WTC11 (cell line): ENCODE measurements at regions not wholly inside any gene's neighbourhood (a gene's known extent, or its start where the extent isn't known, plus 50 kb on each side); places are given as distances from the start of the nearest gene placed in this dataset.

Source experiments
- ATAC-seq: fragments of 200-7000 bp; cut with Tn5 transposase; 2 replicates; pipeline ENCODE4 v1.10.0; 2021; ENCODE audit warnings: mild to moderate bottlenecking, moderate library complexity
- CTCF ChIA-PET: fragments of 300-600 bp; sonication (Branson Sonifier 250); formaldehyde crosslinking; loops from one replicate; lab custom pipeline; 2021; ENCODE audit warnings: antibody characterized with exemption; lab: Charles Lee
- POLR2A ChIA-PET: fragments of 350-600 bp; sonication (Branson Sonifier 250); formaldehyde crosslinking; loops from one replicate; lab custom pipeline; 2021; ENCODE audit warnings: antibody characterized with exemption; lab: Charles Lee
- DNase-seq: peaks from one replicate; pipeline ENCODE4 v3.0.0; 2021; ENCODE audit warnings: low spot score
- H3K27ac Mint-ChIP-seq: 2 replicates; pipeline ENCODE4 v1.8.0; 2021; ENCODE audit warnings: mixed read lengths
- H3K27me3 Mint-ChIP-seq: 2 replicates; pipeline ENCODE4 v1.8.0; 2021; ENCODE audit warnings: low read depth, mild to moderate bottlenecking, moderate library complexity, mixed read lengths
- H3K36me3 Mint-ChIP-seq: 2 replicates; pipeline ENCODE4 v1.8.0; 2021; ENCODE audit warnings: mixed read lengths
- H3K4me1 Mint-ChIP-seq: 2 replicates; pipeline ENCODE4 v1.8.0; 2022; ENCODE audit warnings: mixed read lengths
- H3K4me3 Mint-ChIP-seq: 2 replicates; pipeline ENCODE4 v1.8.0; 2021; ENCODE audit warnings: mild to moderate bottlenecking, moderate library complexity, mixed read lengths
- H3K9me3 Mint-ChIP-seq: 2 replicates; pipeline ENCODE4 v1.8.0; 2021; ENCODE audit warnings: mixed read lengths
- ATF1 ChIP-seq: sonication (generic); formaldehyde crosslinking; IDR thresholded peaks from 2 replicates; pipeline ENCODE4 v1.8.1; 2023; ENCODE audit warnings: mild to moderate bottlenecking, moderate library complexity, missing genetic modification reagents
- ERG ChIP-seq: fragments of 250-450 bp; sonication (Bioruptor Pico); IDR thresholded peaks from 2 replicates; pipeline ENCODE4 v1.8.0; 2021; ENCODE audit warnings: mild to moderate bottlenecking
- FOXK1 ChIP-seq: sonication (generic); formaldehyde crosslinking; IDR thresholded peaks from 2 replicates; pipeline ENCODE4 v1.8.0; 2022; ENCODE audit warnings: mild to moderate bottlenecking, moderate library complexity, missing genetic modification reagents
- FOXP1 ChIP-seq: sonication (generic); formaldehyde crosslinking; IDR thresholded peaks from 2 replicates; pipeline ENCODE4 v1.8.0; 2022; ENCODE audit warnings: missing genetic modification reagents, mild to moderate bottlenecking, moderate library complexity, borderline replicate concordance
- GTF2I ChIP-seq: fragments of 250-450 bp; sonication (Bioruptor Pico); conservative IDR thresholded peaks from 2 replicates; pipeline ENCODE4 v1.4.0; 2021; ENCODE audit warnings: mild to moderate bottlenecking
- HMGA2 ChIP-seq: fragments of 250-450 bp; sonication (Bioruptor Pico); IDR thresholded peaks from 2 replicates; pipeline ENCODE4 v1.4.0; 2021; ENCODE audit warnings: mild to moderate bottlenecking, moderate library complexity
- MLX ChIP-seq: sonication (generic); formaldehyde crosslinking; IDR thresholded peaks from 2 replicates; pipeline ENCODE4 v1.8.1; 2023; ENCODE audit warnings: mild to moderate bottlenecking, missing genetic modification reagents, moderate library complexity
- NFYB ChIP-seq: sonication (generic); formaldehyde crosslinking; conservative IDR thresholded peaks from 2 replicates; pipeline ENCODE4 v1.8.0; 2022; ENCODE audit warnings: low read depth, missing genetic modification reagents
- SMAD4 ChIP-seq: sonication (generic); formaldehyde crosslinking; IDR thresholded peaks from 2 replicates; pipeline ENCODE4 v1.8.0; 2022; ENCODE audit warnings: mild to moderate bottlenecking, missing genetic modification reagents
- TEAD4 ChIP-seq: sonication (generic); formaldehyde crosslinking; IDR thresholded peaks from 2 replicates; pipeline ENCODE4 v1.8.0; 2022; ENCODE audit warnings: mild to moderate bottlenecking, missing genetic modification reagents
- ZBTB21 ChIP-seq: sonication (generic); formaldehyde crosslinking; IDR thresholded peaks from 2 replicates; pipeline ENCODE4 v1.8.1; 2023; ENCODE audit warnings: mild to moderate bottlenecking, missing genetic modification reagents, borderline replicate concordance
- ZNF138 ChIP-seq: sonication (generic); formaldehyde crosslinking; conservative IDR thresholded peaks from 2 replicates; pipeline ENCODE4 v1.8.1; 2022; ENCODE audit warnings: mild to moderate bottlenecking, moderate library complexity, missing genetic modification reagents
- ZNF396 ChIP-seq: fragments of 250-450 bp; sonication (Bioruptor Pico); IDR thresholded peaks from 2 replicates; pipeline ENCODE4 v1.8.0; 2021; ENCODE audit warnings: mild to moderate bottlenecking, moderate library complexity, borderline replicate concordance
- ZNF423 ChIP-seq: fragments of 250-450 bp; sonication (Bioruptor Pico); IDR thresholded peaks from 2 replicates; pipeline ENCODE4 v2.1.2; 2022; ENCODE audit warnings: mild to moderate bottlenecking, moderate library complexity
- ZNF425 ChIP-seq: fragments of 250-450 bp; sonication (Bioruptor Pico); conservative IDR thresholded peaks from 2 replicates; pipeline ENCODE4 v1.9.0; 2021; ENCODE audit warnings: mild to moderate bottlenecking
- TF ChIP-seq, protein P1 (sequence below): sonication (generic); formaldehyde crosslinking; IDR thresholded peaks from 2 replicates; pipeline ENCODE4 v1.8.1; 2023; ENCODE audit warnings: mild to moderate bottlenecking, missing genetic modification reagents, moderate library complexity
- TF ChIP-seq, protein P2 (sequence below): sonication (generic); formaldehyde crosslinking; IDR thresholded peaks from 2 replicates; pipeline ENCODE4 v1.8.1; 2023; ENCODE audit warnings: mild to moderate bottlenecking, moderate library complexity, missing genetic modification reagents
- TF ChIP-seq, protein P3 (sequence below): sonication (generic); formaldehyde crosslinking; IDR thresholded peaks from 2 replicates; pipeline ENCODE4 v1.8.0; 2023; ENCODE audit warnings: missing genetic modification reagents
- TF ChIP-seq, protein P4 (sequence below): fragments of 250-450 bp; sonication (Bioruptor Pico); IDR thresholded peaks from 2 replicates; pipeline ENCODE4 v1.9.0; 2021; ENCODE audit warnings: mild to moderate bottlenecking
- TF ChIP-seq, protein P5 (sequence below): sonication (generic); formaldehyde crosslinking; conservative IDR thresholded peaks from 2 replicates; pipeline ENCODE4 v1.8.1; 2023; ENCODE audit warnings: mild to moderate bottlenecking, low read depth, missing genetic modification reagents, moderate library complexity
- TF ChIP-seq, protein P6 (sequence below): sonication (generic); formaldehyde crosslinking; conservative IDR thresholded peaks from 2 replicates; pipeline ENCODE4 v1.8.1; 2022; ENCODE audit warnings: mild to moderate bottlenecking, missing genetic modification reagents

- TF ChIP-seq TEAD4 (no peak), HMGA2 (CRISPR knock-in tag) (no peak), ATF1 (no peak), GTF2I (no peak), ZNF425 (CRISPR knock-in tag) (no peak), ERG (CRISPR knock-in tag) (no peak)
- TF ChIP-seq, protein P1, sequence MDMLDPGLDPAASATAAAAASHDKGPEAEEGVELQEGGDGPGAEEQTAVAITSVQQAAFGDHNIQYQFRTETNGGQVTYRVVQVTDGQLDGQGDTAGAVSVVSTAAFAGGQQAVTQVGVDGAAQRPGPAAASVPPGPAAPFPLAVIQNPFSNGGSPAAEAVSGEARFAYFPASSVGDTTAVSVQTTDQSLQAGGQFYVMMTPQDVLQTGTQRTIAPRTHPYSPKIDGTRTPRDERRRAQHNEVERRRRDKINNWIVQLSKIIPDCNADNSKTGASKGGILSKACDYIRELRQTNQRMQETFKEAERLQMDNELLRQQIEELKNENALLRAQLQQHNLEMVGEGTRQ (CRISPR knock-in tag), result no peak
These were observed 80.0 kb downstream of the TMEM30B start (continued) for GRCh38 chr14:61201171-61201570.

GRCh38 chr14:61197416-61197815 lies 83.7 kb downstream of the TMEM30B start:
- Mint-ChIP-seq H3K27ac (no peak overlapping the region), H3K36me3 (no peaks in the 10 kb centered on the region), H3K9me3 (peaks cover 8% of the 10 kb centered on the region), H3K4me3 (no peak overlapping the region), H3K27me3 (no peaks in the 10 kb centered on the region), H3K4me1 (peaks cover 10% of the 10 kb centered on the region)
- ATAC-seq (no peak), DNase-seq (no peak)
- ChIA-PET CTCF (no interaction called here), POLR2A (no interaction called here)
- TF ChIP-seq NFYB (no peak), MLX (CRISPR knock-in tag) (no peak), FOXK1 (CRISPR knock-in tag) (no peak), ZNF423 (no peak)
- TF ChIP-seq, protein P2, sequence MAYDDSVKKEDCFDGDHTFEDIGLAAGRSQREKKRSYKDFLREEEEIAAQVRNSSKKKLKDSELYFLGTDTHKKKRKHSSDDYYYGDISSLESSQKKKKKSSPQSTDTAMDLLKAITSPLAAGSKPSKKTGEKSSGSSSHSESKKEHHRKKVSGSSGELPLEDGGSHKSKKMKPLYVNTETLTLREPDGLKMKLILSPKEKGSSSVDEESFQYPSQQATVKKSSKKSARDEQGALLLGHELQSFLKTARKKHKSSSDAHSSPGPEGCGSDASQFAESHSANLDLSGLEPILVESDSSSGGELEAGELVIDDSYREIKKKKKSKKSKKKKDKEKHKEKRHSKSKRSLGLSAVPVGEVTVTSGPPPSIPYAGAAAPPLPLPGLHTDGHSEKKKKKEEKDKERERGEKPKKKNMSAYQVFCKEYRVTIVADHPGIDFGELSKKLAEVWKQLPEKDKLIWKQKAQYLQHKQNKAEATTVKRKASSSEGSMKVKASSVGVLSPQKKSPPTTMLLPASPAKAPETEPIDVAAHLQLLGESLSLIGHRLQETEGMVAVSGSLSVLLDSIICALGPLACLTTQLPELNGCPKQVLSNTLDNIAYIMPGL (CRISPR knock-in tag), result no peak
- TF ChIP-seq, protein P3, sequence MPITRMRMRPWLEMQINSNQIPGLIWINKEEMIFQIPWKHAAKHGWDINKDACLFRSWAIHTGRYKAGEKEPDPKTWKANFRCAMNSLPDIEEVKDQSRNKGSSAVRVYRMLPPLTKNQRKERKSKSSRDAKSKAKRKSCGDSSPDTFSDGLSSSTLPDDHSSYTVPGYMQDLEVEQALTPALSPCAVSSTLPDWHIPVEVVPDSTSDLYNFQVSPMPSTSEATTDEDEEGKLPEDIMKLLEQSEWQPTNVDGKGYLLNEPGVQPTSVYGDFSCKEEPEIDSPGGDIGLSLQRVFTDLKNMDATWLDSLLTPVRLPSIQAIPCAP (CRISPR knock-in tag), result no peak

GRCh38 chr14:61196792-61197191 lies 84.3 kb downstream of the TMEM30B start:
- CTCF ChIA-PET, result no interaction called here
- no peak overlapping the region for H3K4me3 Mint-ChIP-seq
- no peak for DNase-seq
- peak; percentile 44 for ATAC-seq
- H3K27ac Mint-ChIP-seq, result no peak overlapping the region
- no peaks in the 10 kb centered on the region for H3K36me3 Mint-ChIP-seq
- H3K9me3 Mint-ChIP-seq, result peaks cover 8% of the 10 kb centered on the region
- TF ChIP-seq ZBTB21 (CRISPR knock-in tag) (no peak), FOXP1 (CRISPR knock-in tag) (no peak), SMAD4 (CRISPR knock-in tag) (no peak), ZNF396 (CRISPR knock-in tag) (no peak), ZNF138 (CRISPR knock-in tag) (no peak)
- TF ChIP-seq, protein P4, sequence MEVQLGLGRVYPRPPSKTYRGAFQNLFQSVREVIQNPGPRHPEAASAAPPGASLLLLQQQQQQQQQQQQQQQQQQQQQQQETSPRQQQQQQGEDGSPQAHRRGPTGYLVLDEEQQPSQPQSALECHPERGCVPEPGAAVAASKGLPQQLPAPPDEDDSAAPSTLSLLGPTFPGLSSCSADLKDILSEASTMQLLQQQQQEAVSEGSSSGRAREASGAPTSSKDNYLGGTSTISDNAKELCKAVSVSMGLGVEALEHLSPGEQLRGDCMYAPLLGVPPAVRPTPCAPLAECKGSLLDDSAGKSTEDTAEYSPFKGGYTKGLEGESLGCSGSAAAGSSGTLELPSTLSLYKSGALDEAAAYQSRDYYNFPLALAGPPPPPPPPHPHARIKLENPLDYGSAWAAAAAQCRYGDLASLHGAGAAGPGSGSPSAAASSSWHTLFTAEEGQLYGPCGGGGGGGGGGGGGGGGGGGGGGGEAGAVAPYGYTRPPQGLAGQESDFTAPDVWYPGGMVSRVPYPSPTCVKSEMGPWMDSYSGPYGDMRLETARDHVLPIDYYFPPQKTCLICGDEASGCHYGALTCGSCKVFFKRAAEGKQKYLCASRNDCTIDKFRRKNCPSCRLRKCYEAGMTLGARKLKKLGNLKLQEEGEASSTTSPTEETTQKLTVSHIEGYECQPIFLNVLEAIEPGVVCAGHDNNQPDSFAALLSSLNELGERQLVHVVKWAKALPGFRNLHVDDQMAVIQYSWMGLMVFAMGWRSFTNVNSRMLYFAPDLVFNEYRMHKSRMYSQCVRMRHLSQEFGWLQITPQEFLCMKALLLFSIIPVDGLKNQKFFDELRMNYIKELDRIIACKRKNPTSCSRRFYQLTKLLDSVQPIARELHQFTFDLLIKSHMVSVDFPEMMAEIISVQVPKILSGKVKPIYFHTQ, result no peak
- TF ChIP-seq, protein P5, sequence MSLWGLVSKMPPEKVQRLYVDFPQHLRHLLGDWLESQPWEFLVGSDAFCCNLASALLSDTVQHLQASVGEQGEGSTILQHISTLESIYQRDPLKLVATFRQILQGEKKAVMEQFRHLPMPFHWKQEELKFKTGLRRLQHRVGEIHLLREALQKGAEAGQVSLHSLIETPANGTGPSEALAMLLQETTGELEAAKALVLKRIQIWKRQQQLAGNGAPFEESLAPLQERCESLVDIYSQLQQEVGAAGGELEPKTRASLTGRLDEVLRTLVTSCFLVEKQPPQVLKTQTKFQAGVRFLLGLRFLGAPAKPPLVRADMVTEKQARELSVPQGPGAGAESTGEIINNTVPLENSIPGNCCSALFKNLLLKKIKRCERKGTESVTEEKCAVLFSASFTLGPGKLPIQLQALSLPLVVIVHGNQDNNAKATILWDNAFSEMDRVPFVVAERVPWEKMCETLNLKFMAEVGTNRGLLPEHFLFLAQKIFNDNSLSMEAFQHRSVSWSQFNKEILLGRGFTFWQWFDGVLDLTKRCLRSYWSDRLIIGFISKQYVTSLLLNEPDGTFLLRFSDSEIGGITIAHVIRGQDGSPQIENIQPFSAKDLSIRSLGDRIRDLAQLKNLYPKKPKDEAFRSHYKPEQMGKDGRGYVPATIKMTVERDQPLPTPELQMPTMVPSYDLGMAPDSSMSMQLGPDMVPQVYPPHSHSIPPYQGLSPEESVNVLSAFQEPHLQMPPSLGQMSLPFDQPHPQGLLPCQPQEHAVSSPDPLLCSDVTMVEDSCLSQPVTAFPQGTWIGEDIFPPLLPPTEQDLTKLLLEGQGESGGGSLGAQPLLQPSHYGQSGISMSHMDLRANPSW (CRISPR knock-in tag), result no peak
- TF ChIP-seq, protein P6, sequence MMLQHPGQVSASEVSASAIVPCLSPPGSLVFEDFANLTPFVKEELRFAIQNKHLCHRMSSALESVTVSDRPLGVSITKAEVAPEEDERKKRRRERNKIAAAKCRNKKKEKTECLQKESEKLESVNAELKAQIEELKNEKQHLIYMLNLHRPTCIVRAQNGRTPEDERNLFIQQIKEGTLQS (CRISPR knock-in tag), result no peak
- POLR2A ChIA-PET, result no interaction called here
- H3K4me1 Mint-ChIP-seq, result peaks cover 4% of the 10 kb centered on the region
- H3K27me3 Mint-ChIP-seq, result no peaks in the 10 kb centered on the region
